Astrocyte (in vitro differentiated cells and primary cell): ENCODE measurements at regions not wholly inside any gene's neighbourhood (a gene's known extent, or its start where the extent isn't known, plus 50 kb on each side); places are given as distances from the start of the nearest gene placed in this dataset.

ENCODE experiments used
- CTCF ChIP-seq: IDR thresholded peaks from 2 replicates; pipeline ENCODE4 v1.5.1; 2011; ENCODE audit warnings: low read depth, mild to moderate bottlenecking, inconsistent platforms, low read length, moderate library complexity; ENCODE audit not compliant: insufficient read depth
- EZH2 ChIP-seq: IDR thresholded peaks from 2 replicates; pipeline ENCODE4 v1.6.1; 2012; ENCODE audit warnings: mild to moderate bottlenecking, low read length, inconsistent platforms; ENCODE audit not compliant: insufficient read depth

GRCh38 chr7:13708670-13709069, 280.8 kb downstream of the ETV1 start:
- TF ChIP-seq CTCF: no peak
- no peak for TF ChIP-seq EZH2
